Hypothalamus (tissue), 51 donors: ENCODE measurements at regions not wholly inside any gene's neighbourhood (a gene's known extent, or its start where the extent isn't known, plus 50 kb on each side); places are given as distances from the start of the nearest gene placed in this dataset.

Experiments used
- DNase-seq, 51 donors: peaks; one replicate each; lab custom pipeline; 2025; lab: John Stamatoyannopoulos, UW

GRCh38 chr10:78864761-78865537 lies 203.8 kb upstream of the ZMIZ1 start:
- no peak for DNase-seq

- peak in 25 of 51 donors; percentile 10 to 63 (median 38) for DNase-seq
Measured at GRCh38 chr10:78865538-78865875, 203.3 kb upstream of the ZMIZ1 start.

GRCh38 chr10:78865931-78866717 lies 202.6 kb upstream of the ZMIZ1 start:
- no peak for DNase-seq

GRCh38 chr10:78866731-78867554 lies 201.8 kb upstream of the ZMIZ1 start:
- DNase-seq = no peak

GRCh38 chr10:78867555-78867939 lies 201.2 kb upstream of the ZMIZ1 start:
- no peak for DNase-seq

GRCh38 chr10:78868048-78868447 lies 200.7 kb upstream of the ZMIZ1 start:
- no peak for DNase-seq

GRCh38 chr10:78868456-78868855 lies 200.3 kb upstream of the ZMIZ1 start:
- DNase-seq = no peak

GRCh38 chr10:78868861-78869260 lies 199.9 kb upstream of the ZMIZ1 start:
- DNase-seq = no peak

GRCh38 chr10:78869508-78870454 lies 199.0 kb upstream of the ZMIZ1 start:
- no peak for DNase-seq

- DNase-seq = no peak
Measured at GRCh38 chr10:78870458-78870857, 198.3 kb upstream of the ZMIZ1 start.

- DNase-seq = no peak
Measured at GRCh38 chr10:78871796-78872195, 197.0 kb upstream of the ZMIZ1 start.

- no peak for DNase-seq
Measured at GRCh38 chr10:78873413-78873812, 195.4 kb upstream of the ZMIZ1 start.

GRCh38 chr10:78875331-78875877 lies 193.4 kb upstream of the ZMIZ1 start:
- DNase-seq = no peak

GRCh38 chr10:78875932-78876331 lies 192.8 kb upstream of the ZMIZ1 start:
- DNase-seq = no peak

GRCh38 chr10:78876449-78876848 lies 192.3 kb upstream of the ZMIZ1 start:
- DNase-seq = no peak

GRCh38 chr10:78879621-78880020 lies 189.1 kb upstream of the ZMIZ1 start:
- no peak for DNase-seq

GRCh38 chr10:78886129-78886528 lies 182.6 kb upstream of the ZMIZ1 start:
- DNase-seq = no peak

GRCh38 chr10:78889536-78890063 lies 179.2 kb upstream of the ZMIZ1 start:
- no peak for DNase-seq

GRCh38 chr10:78890506-78890905 lies 178.3 kb upstream of the ZMIZ1 start:
- no peak for DNase-seq

GRCh38 chr10:78891741-78892140 lies 177.0 kb upstream of the ZMIZ1 start:
- DNase-seq = no peak
